Stimulated activated CD8-positive, alpha-beta memory T cell treated with anti-CD3 and anti-CD28 coated beads, Interleukin-7, amount 100 ng/mL, for 1 hour (primary cell): ENCODE measurements at regions not wholly inside any gene's neighbourhood (a gene's known extent, or its start where the extent isn't known, plus 50 kb on each side); places are given as distances from the start of the nearest gene placed in this dataset.

Experiments
- DNase-seq, 2 donors: peaks; one replicate each; pipeline ENCODE4 v3.0.0-alpha.2; 2020; ENCODE audit warnings: low read depth in 2 of 2

DNA sequence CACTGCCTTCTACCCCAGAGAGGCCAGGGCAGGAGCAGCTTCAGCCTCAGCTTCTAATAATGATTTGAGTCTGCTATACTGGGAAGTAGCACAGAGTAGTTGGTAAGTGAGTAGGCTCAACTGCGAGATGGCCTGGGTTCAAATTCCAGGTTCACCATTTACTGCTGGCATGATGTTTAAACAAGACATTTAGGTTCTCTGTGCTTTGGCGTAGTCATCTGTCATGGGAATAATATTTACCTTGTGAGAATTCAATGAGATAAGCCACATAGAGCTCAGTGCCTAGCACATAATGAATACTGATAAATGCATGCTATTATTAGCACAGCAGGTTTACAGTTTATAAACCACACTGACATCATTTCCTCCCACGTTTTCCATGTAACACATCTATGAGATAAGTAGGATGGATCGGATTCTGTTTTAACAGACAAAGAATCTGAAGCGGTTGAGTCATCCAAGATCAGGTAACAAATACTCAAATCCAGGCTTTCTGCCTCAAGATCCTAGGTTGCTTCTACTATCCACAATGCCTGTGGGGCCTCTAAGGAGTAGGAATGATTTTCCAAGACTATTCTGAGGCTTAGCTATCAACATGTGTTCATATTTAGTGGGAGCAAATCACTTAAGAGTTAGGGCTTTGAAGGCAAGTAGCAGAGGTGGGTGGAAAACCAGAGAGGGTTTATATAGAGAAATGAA lies 72.9 kb upstream of the DTNBP1 start:
- no peak for DNase-seq

- no peak for DNase-seq
These were observed 71.5 kb upstream of the DTNBP1 start for GRCh38 chr6:15734118-15734897.

DNA sequence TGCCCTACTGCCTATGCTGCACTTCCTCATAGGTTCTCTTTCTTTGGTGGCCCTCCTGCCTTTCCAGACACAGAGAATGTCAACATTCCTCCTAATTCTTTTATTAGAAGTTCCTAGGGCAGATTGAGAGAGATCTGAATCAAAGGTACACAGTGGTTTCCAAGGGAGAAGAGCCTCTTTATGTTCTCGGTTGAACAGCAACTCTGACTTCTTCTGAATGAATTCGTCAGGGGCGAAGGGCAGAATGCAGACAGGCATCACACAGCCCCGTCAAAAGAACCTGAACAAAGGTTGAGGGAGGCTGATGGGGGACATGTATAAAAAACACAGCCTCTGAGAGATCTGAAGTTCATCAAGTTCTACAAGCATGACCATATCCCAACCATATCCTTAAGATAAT lies 68.1 kb upstream of the DTNBP1 start:
- no peak for DNase-seq

GRCh38 chr6:15730442-15730841 lies 67.6 kb upstream of the DTNBP1 start:
- DNase-seq = no peak

DNA sequence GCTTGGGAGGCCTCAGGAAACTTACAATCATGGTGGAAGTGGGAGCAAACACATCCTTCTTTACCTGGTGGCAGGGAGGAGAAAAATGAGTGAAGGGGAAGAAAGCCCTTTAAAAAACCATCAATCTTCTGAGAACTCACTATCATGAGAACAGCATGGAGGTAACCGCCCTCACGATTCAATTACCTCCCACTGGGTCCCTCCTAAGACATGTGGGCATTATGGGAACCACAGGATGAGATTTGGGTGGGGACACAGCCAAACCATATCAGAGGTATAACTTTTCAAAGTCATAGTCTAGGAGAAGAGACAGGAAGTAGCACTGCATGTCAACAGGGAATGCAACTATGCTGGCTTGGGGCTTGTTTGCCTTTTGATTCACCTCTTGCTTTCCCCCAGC lies 59.9 kb upstream of the DTNBP1 start:
- DNase-seq = no peak

DNA sequence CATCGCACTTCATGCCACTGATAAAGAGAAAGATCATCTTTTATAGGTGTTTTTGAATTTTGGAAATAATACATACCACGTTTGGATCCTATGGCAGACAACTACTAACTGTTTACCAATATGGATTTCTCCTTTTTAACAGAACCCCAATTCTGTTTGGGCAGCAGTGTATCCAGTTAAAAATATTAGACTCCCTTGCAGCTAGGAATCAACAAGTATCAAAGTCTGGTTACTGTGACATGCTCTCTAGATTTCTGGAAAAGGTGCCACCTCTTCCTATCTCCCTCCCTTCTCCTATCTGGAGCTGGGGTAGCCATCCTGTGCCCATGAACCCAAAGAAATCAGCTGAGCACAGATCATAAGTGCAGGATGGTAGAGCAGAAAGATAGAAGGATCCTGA lies 54.1 kb upstream of the DTNBP1 start:
- DNase-seq = no peak

DNA sequence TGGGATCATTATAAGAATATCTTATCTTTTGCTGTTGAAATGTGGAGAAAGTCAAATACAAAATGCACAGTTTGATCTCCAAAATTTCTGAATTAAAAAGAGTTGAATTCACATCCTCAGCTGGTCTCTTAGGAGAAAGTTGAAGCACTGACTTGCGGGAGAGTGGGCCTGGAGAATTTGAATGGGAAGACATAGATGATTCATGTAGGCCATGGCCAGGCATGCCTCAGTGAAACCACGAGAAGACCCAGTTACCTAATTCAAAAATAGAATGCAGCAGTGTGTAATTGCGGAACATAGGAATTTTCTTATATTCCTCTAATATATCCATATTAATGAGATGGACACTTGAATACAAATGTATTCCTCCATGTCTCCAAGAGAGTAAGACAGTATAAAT lies 53.0 kb upstream of the DTNBP1 start:
- no peak for DNase-seq

GRCh38 chr6:15715060-15715459 lies 52.2 kb upstream of the DTNBP1 start:
- DNase-seq = no peak

GRCh38 chr6:15714658-15715057 lies 51.8 kb upstream of the DTNBP1 start:
- DNase-seq = no peak

- no peak for DNase-seq
These were observed 50.5 kb upstream of the DTNBP1 start for GRCh38 chr6:15713325-15713724.

DNA sequence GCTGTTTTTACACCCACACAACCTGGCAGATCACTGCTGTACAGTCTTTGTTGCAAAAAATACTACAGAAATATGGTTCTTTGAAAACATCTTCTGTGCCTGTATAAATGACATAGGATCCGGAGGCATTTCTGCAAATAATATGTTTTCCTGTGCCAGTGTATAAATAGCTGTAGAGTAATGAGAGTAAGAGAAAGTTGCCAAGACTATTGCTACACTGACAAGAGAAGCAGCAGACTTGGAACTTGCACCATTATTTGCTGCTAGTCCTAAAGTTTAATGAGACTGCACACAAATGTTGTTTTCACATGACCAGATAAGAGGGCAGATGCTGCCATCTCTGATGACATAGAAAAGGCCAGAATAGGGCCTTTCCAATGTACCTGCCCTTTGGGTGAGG lies 50.0 kb upstream of the DTNBP1 start:
- no peak for DNase-seq
